K562 (cell line): ENCODE measurements at regions not wholly inside any gene's neighbourhood (a gene's known extent, or its start where the extent isn't known, plus 50 kb on each side); places are given as distances from the start of the nearest gene placed in this dataset.

Experiments
- ATAC-seq: fragments of 200-7000 bp; cut with Tn5 transposase; 3 replicates; pipeline ENCODE4 v1.9.1; 2020; ENCODE audit warnings: moderate library complexity
- BruUV-seq: library from RNA; stranded (reverse); fragments of 400-500 nt; replicated peaks from 2 replicates; lab custom pipeline; 2021; lab: Mats Ljungman, UMichigan
- CTCF ChIA-PET: fragments of 300-600 bp; formaldehyde crosslinking; extraction: SDS; loops from one replicate; lab custom pipeline; 2021; ENCODE audit warnings: low intra/inter-chr PET ratio; lab: Yijun Ruan, JAX
- POLR2A ChIA-PET: fragments of 300-600, 350-650 bp; sonication (Branson Sonifier 250); formaldehyde crosslinking; extraction: SDS; loops from one replicate; lab custom pipeline; 2021; ENCODE audit warnings: antibody characterized with exemption, inconsistent platforms; lab: Yijun Ruan, JAX
- DNase-seq, 4 experiments: peaks; one replicate each; pipeline versions ENCODE4 v3.0.0 to v3.0.0-alpha.2; 2011 to 2018; ENCODE audit warnings: low spot score in 3 of 4, mixed read lengths in 3 of 4; ENCODE audit errors: extremely low read depth in 1 of 4
- FAIRE-seq: peaks from 2 replicates; lab custom pipeline; 2011; peaks lifted over from hg19 to GRCh38; lab: Jason Lieb, UNC
- H2AFZ ChIP-seq: 2 replicates; pipeline ENCODE4 v1.6.0; 2011; ENCODE audit warnings: low read depth, low read length, control low read depth, inconsistent platforms
- H3K27ac ChIP-seq: fragments of 200-600 bp; 3 replicates; pipeline ENCODE4 v1.8.0; 2011; ENCODE audit warnings: low read depth, mild to moderate bottlenecking, control low read depth, inconsistent platforms, low read length, moderate library complexity, mixed read lengths; ENCODE audit errors: extremely low read depth
- H3K27me3 ChIP-seq, 2 experiments: fragments of 300-600 bp in 1 of 2; 2 replicates in 1 of 2; 3 replicates in 1 of 2; pipeline versions ENCODE4 v1.6.0 to v1.8.0; 2011; ENCODE audit warnings: inconsistent platforms in 2 of 2, low read length in 2 of 2, mild to moderate bottlenecking in 1 of 2, mixed read lengths in 1 of 2, moderate library complexity in 1 of 2; ENCODE audit not compliant: control insufficient read depth in 2 of 2, insufficient read depth in 2 of 2
- H3K36me3 ChIP-seq: fragments of 300-600 bp; 3 replicates; pipeline ENCODE4 v1.8.0; 2011; ENCODE audit warnings: mild to moderate bottlenecking, low read length, inconsistent platforms; ENCODE audit not compliant: control insufficient read depth, insufficient read depth
- H3K4me1 ChIP-seq, 2 experiments: fragments of 200-600 bp in 1 of 2; replicated peaks in 1 of 2; 2 replicates in 1 of 2; 3 replicates in 1 of 2; pipeline versions ENCODE4 v1.5.1 to v1.8.0; 2011; ENCODE audit warnings: inconsistent platforms in 2 of 2, low read length in 2 of 2, mild to moderate bottlenecking in 1 of 2, mixed read lengths in 1 of 2, moderate library complexity in 1 of 2; ENCODE audit not compliant: control insufficient read depth in 2 of 2, insufficient read depth in 2 of 2
- H3K4me2 ChIP-seq: 2 replicates; pipeline ENCODE4 v1.6.1; 2011; ENCODE audit warnings: low read length, control low read depth, inconsistent platforms, mixed read lengths; ENCODE audit not compliant: insufficient read depth
- H3K4me3 ChIP-seq: fragments of 200-600 bp; sonication (generic), shearing (Covaris generic); 2 replicates; pipeline ENCODE4 v1.5.1; 2016; ENCODE audit warnings: control low read depth, inconsistent platforms
- H3K79me2 ChIP-seq: fragments of 200-600 bp; 3 replicates; pipeline ENCODE4 v1.8.0; 2011; ENCODE audit warnings: low read length, inconsistent platforms; ENCODE audit not compliant: control insufficient read depth, insufficient read depth
- H3K9ac ChIP-seq, 2 experiments: 2 replicates each; pipeline versions ENCODE4 v1.6.0 to v1.6.1; 2011; ENCODE audit warnings: low read depth in 2 of 2, low read length in 2 of 2, control low read depth in 1 of 2, inconsistent platforms in 1 of 2, mild to moderate bottlenecking in 1 of 2, mixed read lengths in 1 of 2; ENCODE audit not compliant: insufficient read depth in 1 of 2
- H3K9me1 ChIP-seq: one replicate; pipeline ENCODE4 v1.6.0; 2011; ENCODE audit warnings: inconsistent platforms, mild to moderate bottlenecking, low read length, moderate library complexity; ENCODE audit not compliant: control insufficient read depth, insufficient read depth
- H3K9me3 ChIP-seq: replicated peaks from 2 replicates; pipeline ENCODE4 v1.5.1; 2011; ENCODE audit warnings: low read depth, low read length, inconsistent platforms; ENCODE audit not compliant: control insufficient read depth, insufficient read depth
- H4K20me1 ChIP-seq: replicated peaks from 2 replicates; pipeline ENCODE4 v1.6.1; 2011; ENCODE audit warnings: low read length, inconsistent platforms, mixed read lengths; ENCODE audit not compliant: control insufficient read depth, insufficient read depth
- ETV1 ChIP-seq: fragments of 450-650 bp; conservative IDR thresholded peaks from 2 replicates; pipeline ENCODE4 v1.6.1; 2016; ENCODE audit warnings: missing genetic modification characterization, control low read depth, low read depth, missing compliant biosample characterization
- FOXA3 ChIP-seq, 2 experiments: fragments of 450-650 bp in 1 of 2; sonication (generic) in 1 of 2; formaldehyde crosslinking; IDR thresholded peaks in 1 of 2; conservative IDR thresholded peaks in 1 of 2; 2 replicates each; pipeline versions ENCODE4 v1.4.0 to v1.8.0; 2020 to 2022; ENCODE audit warnings: mild to moderate bottlenecking in 2 of 2, missing genetic modification reagents in 1 of 2
- FOXJ2 ChIP-seq: fragments of 200-800 bp; sonication (Bioruptor generic); IDR thresholded peaks from 2 replicates; pipeline ENCODE4 v1.6.1; 2016; ENCODE audit warnings: missing genetic modification characterization, missing compliant biosample characterization
- IFI16 ChIP-seq: fragments of 250-450 bp; sonication (Bioruptor Pico); IDR thresholded peaks from 2 replicates; pipeline ENCODE4 v2.1.2; 2022; ENCODE audit warnings: mild to moderate bottlenecking, inconsistent platforms
- KLF13 ChIP-seq: fragments of 450-650 bp; IDR thresholded peaks from 2 replicates; pipeline ENCODE4 v1.6.1; 2016; ENCODE audit warnings: missing genetic modification characterization, low read depth, mild to moderate bottlenecking, missing compliant biosample characterization, moderate library complexity, borderline replicate concordance
- SREBF2 ChIP-seq: sonication (generic); formaldehyde crosslinking; IDR thresholded peaks from 2 replicates; pipeline ENCODE4 v1.4.0; 2020; ENCODE audit warnings: mild to moderate bottlenecking, missing genetic modification reagents
- SUPT5H ChIP-seq: fragments of 450-650 bp; IDR thresholded peaks from 2 replicates; pipeline ENCODE4 v1.6.1; 2016
- ZNF212 ChIP-seq: fragments of 450-650 bp; formaldehyde crosslinking; IDR thresholded peaks from 2 replicates; pipeline ENCODE4 v1.4.0; 2020; ENCODE audit warnings: mild to moderate bottlenecking
- ZNF263 ChIP-seq: sonication (generic); formaldehyde crosslinking; IDR thresholded peaks from 2 replicates; pipeline ENCODE4 v1.8.0; 2022; ENCODE audit warnings: mild to moderate bottlenecking, missing genetic modification reagents, borderline replicate concordance
- ZNF408 ChIP-seq: fragments of 250-450 bp; sonication (Bioruptor Pico); IDR thresholded peaks from 2 replicates; pipeline ENCODE4 v1.4.0; 2020; ENCODE audit warnings: low read depth, mild to moderate bottlenecking, moderate library complexity
- ZNF699 ChIP-seq: fragments of 250-450 bp; sonication (Bioruptor Pico); IDR thresholded peaks from 2 replicates; pipeline ENCODE4 v1.8.0; 2021; ENCODE audit warnings: mild to moderate bottlenecking, moderate library complexity; ENCODE audit not compliant: insufficient replicate concordance
- ZNF778 ChIP-seq: fragments of 450-650 bp; formaldehyde crosslinking; IDR thresholded peaks from 2 replicates; pipeline ENCODE4 v1.4.0; 2020; ENCODE audit warnings: mild to moderate bottlenecking, moderate library complexity
- WGBS: fragments of 100-300 bp; shearing (Covaris generic); methylation state at CpG from one replicate; pipeline ENCODE4 v1.1.6; 2016; ENCODE audit warnings: low coverage, mixed read lengths; ENCODE audit not compliant: insufficient coverage; ENCODE audit errors: missing lambda C conversion rate; 5-methylcytosine and 5-hydroxymethylcytosine counted together
- in situ Hi-C: fragments of 300-500 bp; cut with MboI; formaldehyde crosslinking; loops from 4 replicates; pipeline ENCODE4 v1.15.0; 2018; ENCODE audit warnings: inconsistent platforms, mixed read lengths
- intact Hi-C: fragments of 100-400 bp; cut with micrococcal nuclease; formaldehyde crosslinking; loops from 2 replicates; pipeline ENCODE4 v1.14.2; 2022
- TF ChIP-seq, protein P1 (sequence below): fragments of 250-450 bp; sonication (Bioruptor Pico); IDR thresholded peaks from 2 replicates; pipeline ENCODE4 v1.5.1; 2021; ENCODE audit warnings: mild to moderate bottlenecking
- TF ChIP-seq, protein P2 (sequence below): fragments of 450-650 bp; formaldehyde crosslinking; IDR thresholded peaks from 2 replicates; pipeline ENCODE4 v1.4.0; 2022; ENCODE audit warnings: mild to moderate bottlenecking, moderate library complexity
- TF ChIP-seq, protein P3 (sequence below): fragments of 450-650 bp; IDR thresholded peaks from 2 replicates; pipeline ENCODE4 v1.6.1; 2016; ENCODE audit warnings: borderline replicate concordance

DNA sequence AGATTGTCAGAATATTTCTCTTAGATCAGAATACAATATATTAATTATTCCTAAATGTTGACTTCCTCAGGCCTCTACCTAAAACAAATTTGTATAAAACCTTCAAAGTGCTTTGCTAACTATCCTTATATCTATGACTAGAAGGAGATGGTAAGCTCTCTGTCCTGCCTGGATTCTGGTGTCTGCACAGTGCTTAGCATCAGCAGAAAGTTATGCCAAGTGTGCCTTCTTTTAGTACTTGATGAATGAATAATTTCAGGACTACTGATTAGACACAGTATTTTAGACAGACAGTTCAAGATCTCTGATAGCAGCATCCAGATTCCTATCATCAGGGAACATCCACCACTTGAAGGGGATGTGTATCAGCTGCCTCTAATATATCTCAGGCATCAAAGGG is 242.4 kb upstream of the TLL1 start (continued):
- TF ChIP-seq, protein P1, sequence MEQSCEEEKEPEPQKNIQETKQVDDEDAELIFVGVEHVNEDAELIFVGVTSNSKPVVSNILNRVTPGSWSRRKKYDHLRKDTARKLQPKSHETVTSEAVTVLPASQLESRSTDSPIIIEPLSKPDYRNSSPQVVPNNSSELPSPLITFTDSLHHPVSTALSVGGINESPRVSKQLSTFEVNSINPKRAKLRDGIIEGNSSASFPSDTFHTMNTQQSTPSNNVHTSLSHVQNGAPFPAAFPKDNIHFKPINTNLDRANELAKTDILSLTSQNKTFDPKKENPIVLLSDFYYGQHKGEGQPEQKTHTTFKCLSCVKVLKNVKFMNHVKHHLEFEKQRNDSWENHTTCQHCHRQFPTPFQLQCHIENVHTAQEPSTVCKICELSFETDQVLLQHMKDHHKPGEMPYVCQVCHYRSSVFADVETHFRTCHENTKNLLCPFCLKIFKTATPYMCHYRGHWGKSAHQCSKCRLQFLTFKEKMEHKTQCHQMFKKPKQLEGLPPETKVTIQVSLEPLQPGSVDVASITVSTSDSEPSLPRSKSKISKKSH (CRISPR knock-in tag): no peak
- TF ChIP-seq, protein P2, sequence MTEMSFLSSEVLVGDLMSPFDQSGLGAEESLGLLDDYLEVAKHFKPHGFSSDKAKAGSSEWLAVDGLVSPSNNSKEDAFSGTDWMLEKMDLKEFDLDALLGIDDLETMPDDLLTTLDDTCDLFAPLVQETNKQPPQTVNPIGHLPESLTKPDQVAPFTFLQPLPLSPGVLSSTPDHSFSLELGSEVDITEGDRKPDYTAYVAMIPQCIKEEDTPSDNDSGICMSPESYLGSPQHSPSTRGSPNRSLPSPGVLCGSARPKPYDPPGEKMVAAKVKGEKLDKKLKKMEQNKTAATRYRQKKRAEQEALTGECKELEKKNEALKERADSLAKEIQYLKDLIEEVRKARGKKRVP (CRISPR knock-in tag): no peak
- TF ChIP-seq FOXA3 (CRISPR knock-in tag; conservative IDR thresholded peaks at IDR 0.05 in 1 of 2, IDR thresholded peaks at IDR 0.05 in 1 of 2) (no peak), ZNF778 (CRISPR knock-in tag) (no peak)

DNA sequence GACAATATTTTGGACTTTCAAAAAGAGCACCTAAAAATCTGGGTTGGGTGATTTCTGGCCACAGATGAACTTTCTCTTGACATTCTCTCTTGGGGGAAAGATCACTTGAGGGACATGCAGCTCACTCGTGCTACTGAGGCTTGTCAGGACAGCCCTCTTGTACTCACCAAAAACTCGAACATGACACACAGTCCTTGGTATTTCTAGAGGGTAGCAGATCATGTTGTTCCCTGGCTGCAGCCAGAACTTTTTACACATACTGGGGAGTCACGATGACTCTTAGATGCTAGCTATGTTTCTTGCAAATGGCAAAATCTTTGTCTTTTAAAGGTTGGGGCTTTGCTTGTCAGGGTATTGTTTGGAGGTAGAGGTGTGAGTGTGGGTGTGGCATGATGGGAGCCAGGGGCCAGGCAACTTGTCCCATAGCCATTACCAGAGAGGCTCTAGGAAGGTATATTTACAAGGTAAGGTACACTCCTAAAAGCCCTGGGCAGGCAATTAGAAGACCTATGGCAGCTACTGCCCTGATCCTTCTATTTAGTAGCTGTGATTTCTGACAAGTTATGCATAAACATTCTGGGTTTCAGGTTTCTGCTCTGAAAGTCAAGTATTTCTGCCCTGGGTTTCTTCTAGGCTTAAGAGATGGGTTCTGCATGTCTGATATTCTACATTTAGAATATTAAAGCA is 241.7 kb upstream of the TLL1 start:
- 3% methylated on average over 3 of the region's 3 CpGs for WGBS
- CTCF ChIA-PET: no interaction called here
- intact Hi-C loops: no loop called here
- TF ChIP-seq ZNF699 (no peak), IFI16 (CRISPR knock-in tag) (no peak), FOXJ2 (tag) (no peak), ZNF408 (no peak), SREBF2 (CRISPR knock-in tag) (no peak), ETV1 (tag) (no peak), ZNF212 (CRISPR knock-in tag) (no peak), ZNF263 (CRISPR knock-in tag) (no peak), KLF13 (tag) (no peak), SUPT5H (no peak)
- TF ChIP-seq, protein P3, sequence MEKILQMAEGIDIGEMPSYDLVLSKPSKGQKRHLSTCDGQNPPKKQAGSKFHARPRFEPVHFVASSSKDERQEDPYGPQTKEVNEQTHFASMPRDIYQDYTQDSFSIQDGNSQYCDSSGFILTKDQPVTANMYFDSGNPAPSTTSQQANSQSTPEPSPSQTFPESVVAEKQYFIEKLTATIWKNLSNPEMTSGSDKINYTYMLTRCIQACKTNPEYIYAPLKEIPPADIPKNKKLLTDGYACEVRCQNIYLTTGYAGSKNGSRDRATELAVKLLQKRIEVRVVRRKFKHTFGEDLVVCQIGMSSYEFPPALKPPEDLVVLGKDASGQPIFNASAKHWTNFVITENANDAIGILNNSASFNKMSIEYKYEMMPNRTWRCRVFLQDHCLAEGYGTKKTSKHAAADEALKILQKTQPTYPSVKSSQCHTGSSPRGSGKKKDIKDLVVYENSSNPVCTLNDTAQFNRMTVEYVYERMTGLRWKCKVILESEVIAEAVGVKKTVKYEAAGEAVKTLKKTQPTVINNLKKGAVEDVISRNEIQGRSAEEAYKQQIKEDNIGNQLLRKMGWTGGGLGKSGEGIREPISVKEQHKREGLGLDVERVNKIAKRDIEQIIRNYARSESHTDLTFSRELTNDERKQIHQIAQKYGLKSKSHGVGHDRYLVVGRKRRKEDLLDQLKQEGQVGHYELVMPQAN: no peak

More for the DNA sequence above, 241.7 kb upstream of the TLL1 start:
- no peaks in the 10 kb centered on the region for H3K9me3 ChIP-seq
- H3K4me3 ChIP-seq: no peak overlapping the region
- FAIRE-seq (no peak), ATAC-seq (no peak), DNase-seq (no peak)
- BruUV-seq: no TSS peak
- H3K9ac ChIP-seq: no peak overlapping the region
- H4K20me1 ChIP-seq: no peaks in the 10 kb centered on the region
- in situ Hi-C loops: no loop called here
- H3K27me3 ChIP-seq: no peaks in the 10 kb centered on the region
- no peaks in the 10 kb centered on the region for H3K36me3 ChIP-seq
- no peak overlapping the region for H3K27ac ChIP-seq
- H2AFZ ChIP-seq: no peak overlapping the region
- no peaks in the 10 kb centered on the region for H3K79me2 ChIP-seq
- no peaks in the 10 kb centered on the region for H3K4me1 ChIP-seq
- POLR2A ChIA-PET: interaction anchor here (0.6 kb wide), 1 partner anchor 583 kb away, joined by 3 read pairs; no protein-coding TSS in a partner anchor
- H3K9me1 ChIP-seq: no peaks in the 10 kb centered on the region
- no peak overlapping the region for H3K4me2 ChIP-seq
